Upper lobe of left lung (tissue), 4 donors: ENCODE measurements at regions not wholly inside any gene's neighbourhood (a gene's known extent, or its start where the extent isn't known, plus 50 kb on each side); places are given as distances from the start of the nearest gene placed in this dataset.

Experiments used
- EP300 ChIP-seq, 4 donors: sonication (generic); formaldehyde crosslinking; IDR thresholded peaks; one replicate each; pipeline ENCODE4 v1.5.1; 2017; ENCODE audit warnings: antibody characterized with exemption in 4 of 4, control low read depth in 2 of 4
- TF ChIP-seq, protein P1 (sequence below), 6 experiments: fragments of 450-650 bp in 4 of 6; fragments of 200-600 bp in 2 of 6; sonication (generic) in 2 of 6; IDR thresholded peaks; one replicate each; pipeline ENCODE4 v1.5.1; 2016 to 2019; ENCODE audit warnings: antibody characterized with exemption in 6 of 6

DNA sequence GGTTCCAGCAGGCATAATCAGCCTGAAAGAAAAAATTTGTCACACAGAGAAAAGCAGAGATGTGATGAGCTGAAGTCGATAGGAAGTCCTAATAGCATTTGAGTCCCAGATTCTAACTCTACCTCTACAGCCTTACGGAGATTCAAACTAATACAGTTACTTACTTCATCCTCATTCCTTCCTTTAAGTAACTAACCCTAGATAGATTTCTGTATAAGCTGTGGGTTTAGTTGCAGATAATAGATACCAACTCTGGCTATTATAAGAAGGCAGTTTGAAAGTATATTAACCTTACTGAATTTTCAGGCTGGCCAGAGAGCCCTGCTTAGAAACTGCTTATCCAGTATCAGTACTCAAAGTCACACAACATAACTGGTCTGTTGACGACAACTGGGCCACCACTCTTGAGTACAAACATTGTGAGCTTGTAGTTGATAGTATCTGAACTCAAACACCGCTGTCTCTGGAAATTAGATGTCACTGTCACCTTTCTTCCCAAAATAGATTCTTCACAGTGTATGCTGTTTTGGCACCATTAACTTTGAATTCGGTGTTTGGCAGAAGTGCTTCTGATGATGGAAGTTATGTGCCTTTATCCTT lies 484.3 kb downstream of the DIPK2A start:
- TF ChIP-seq, protein P1, sequence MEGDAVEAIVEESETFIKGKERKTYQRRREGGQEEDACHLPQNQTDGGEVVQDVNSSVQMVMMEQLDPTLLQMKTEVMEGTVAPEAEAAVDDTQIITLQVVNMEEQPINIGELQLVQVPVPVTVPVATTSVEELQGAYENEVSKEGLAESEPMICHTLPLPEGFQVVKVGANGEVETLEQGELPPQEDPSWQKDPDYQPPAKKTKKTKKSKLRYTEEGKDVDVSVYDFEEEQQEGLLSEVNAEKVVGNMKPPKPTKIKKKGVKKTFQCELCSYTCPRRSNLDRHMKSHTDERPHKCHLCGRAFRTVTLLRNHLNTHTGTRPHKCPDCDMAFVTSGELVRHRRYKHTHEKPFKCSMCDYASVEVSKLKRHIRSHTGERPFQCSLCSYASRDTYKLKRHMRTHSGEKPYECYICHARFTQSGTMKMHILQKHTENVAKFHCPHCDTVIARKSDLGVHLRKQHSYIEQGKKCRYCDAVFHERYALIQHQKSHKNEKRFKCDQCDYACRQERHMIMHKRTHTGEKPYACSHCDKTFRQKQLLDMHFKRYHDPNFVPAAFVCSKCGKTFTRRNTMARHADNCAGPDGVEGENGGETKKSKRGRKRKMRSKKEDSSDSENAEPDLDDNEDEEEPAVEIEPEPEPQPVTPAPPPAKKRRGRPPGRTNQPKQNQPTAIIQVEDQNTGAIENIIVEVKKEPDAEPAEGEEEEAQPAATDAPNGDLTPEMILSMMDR (IDR thresholded peaks at IDR 0.05), result no peak
- TF ChIP-seq EP300 (IDR thresholded peaks at IDR 0.05), result no peak
